GM10266 (cell line): ENCODE measurements at regions not wholly inside any gene's neighbourhood (a gene's known extent, or its start where the extent isn't known, plus 50 kb on each side); places are given as distances from the start of the nearest gene placed in this dataset.

Source experiments
- DNase-seq: peaks from one replicate; pipeline ENCODE4 v3.0.0; 2012; ENCODE audit errors: extremely low spot score
- TF ChIP-seq, protein P1 (sequence below): IDR thresholded peaks from 2 replicates; pipeline ENCODE4 v1.5.1; 2012; ENCODE audit warnings: mild to moderate bottlenecking, low read depth; ENCODE audit not compliant: control insufficient read depth, insufficient read depth; ENCODE audit errors: missing control alignments

DNA sequence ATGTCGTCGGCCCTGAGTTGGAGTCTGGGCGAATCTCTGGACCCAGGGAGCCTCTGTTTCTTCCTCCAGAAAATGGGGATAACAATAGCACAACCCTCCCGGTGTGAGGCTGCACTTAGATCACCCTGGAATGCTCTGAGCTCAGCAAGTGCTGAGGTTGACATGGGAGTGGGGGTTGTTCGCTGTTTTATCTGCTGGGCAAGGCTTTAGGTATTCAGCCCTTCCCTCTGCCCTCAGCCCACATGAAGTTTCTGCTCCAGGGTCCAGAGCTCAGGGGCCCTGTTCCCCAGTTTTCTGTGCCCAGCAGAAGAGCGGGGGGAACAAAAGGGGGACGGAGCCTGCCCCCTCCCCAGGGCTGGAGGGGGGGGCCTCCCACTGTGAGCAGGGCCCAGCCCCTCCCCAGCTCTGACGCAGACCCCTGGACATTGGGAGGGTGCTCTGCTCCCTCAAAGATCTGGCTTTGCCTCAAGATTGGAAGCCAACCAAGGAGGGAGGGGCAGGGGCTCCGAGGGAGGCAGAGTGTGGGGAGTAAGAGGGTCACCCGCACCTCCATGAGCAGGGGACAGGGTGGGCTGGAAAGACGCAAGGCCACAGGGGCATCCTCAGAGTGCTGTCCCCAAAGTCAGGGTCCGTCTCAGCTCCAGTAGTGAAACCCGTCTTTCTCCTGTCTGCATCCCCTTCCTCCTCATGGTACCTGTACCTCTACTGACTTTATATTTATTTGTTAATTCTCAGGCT is 215.6 kb downstream of the C9orf50 start:
- no peak for DNase-seq
- TF ChIP-seq, protein P1, sequence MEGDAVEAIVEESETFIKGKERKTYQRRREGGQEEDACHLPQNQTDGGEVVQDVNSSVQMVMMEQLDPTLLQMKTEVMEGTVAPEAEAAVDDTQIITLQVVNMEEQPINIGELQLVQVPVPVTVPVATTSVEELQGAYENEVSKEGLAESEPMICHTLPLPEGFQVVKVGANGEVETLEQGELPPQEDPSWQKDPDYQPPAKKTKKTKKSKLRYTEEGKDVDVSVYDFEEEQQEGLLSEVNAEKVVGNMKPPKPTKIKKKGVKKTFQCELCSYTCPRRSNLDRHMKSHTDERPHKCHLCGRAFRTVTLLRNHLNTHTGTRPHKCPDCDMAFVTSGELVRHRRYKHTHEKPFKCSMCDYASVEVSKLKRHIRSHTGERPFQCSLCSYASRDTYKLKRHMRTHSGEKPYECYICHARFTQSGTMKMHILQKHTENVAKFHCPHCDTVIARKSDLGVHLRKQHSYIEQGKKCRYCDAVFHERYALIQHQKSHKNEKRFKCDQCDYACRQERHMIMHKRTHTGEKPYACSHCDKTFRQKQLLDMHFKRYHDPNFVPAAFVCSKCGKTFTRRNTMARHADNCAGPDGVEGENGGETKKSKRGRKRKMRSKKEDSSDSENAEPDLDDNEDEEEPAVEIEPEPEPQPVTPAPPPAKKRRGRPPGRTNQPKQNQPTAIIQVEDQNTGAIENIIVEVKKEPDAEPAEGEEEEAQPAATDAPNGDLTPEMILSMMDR = no peak

GRCh38 chr9:129404621-129405020 is 216.3 kb downstream of the C9orf50 start:
- DNase-seq = no peak
- TF ChIP-seq, protein P1 = no peak

- no peak for DNase-seq
- TF ChIP-seq, protein P1 = no peak
These were observed 216.9 kb downstream of the C9orf50 start for GRCh38 chr9:129403779-129404620.

GRCh38 chr9:129402931-129403778 is 217.7 kb downstream of the C9orf50 start:
- no peak for DNase-seq
- TF ChIP-seq, protein P1 = no peak

- TF ChIP-seq, protein P1 = no peak
- DNase-seq = no peak
These were observed 218.5 kb downstream of the C9orf50 start for GRCh38 chr9:129402371-129402739.

DNA sequence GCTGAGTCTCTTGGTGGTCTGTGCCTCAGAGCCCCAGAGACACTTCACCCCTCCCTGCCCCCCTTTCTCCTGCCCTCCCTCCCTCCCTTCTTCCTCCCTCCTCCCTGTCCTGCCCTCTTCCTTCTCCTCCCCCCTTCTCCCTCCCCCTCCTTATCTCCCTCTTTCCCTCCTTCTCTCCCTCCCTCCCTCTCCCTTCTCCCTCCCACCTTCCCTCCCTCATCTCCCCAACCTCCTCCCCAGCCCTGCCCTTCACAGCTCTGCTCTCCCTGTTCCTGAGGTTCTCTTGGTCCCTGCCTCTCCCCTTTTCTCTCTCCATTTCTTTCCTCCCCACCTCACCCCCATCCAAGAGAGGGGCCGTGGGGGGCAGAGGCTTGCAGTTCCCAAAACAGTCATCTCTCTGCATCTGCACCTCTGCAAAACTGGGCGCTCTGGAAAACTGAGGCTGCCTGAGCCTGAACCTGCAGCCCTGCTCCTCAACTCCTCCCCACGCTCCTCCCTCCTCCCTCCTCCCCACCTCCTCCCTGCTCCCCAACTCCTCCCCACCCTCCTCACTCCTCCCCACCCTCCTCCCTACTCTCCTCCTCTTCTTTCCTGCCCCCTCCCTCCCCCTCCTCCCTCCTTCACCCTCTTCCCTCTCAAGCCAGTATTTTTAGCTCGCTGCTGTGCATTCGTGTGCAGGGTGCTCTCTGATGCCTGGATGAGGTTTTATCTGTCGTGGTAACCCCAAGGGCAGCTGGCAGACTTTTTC is 219.1 kb downstream of the C9orf50 start:
- DNase-seq = no peak

More for the DNA sequence above, 219.1 kb downstream of the C9orf50 start:
- TF ChIP-seq, protein P1 = no peak
